ENCODE measurements at regions not wholly inside any gene's neighbourhood (a gene's known extent, or its start where the extent isn't known, plus 50 kb on each side); places are given as distances from the start of the nearest gene placed in this dataset.
A peak's percentile ranks its signal among the peaks of the same experiment; 100 is the strongest.

DNA sequence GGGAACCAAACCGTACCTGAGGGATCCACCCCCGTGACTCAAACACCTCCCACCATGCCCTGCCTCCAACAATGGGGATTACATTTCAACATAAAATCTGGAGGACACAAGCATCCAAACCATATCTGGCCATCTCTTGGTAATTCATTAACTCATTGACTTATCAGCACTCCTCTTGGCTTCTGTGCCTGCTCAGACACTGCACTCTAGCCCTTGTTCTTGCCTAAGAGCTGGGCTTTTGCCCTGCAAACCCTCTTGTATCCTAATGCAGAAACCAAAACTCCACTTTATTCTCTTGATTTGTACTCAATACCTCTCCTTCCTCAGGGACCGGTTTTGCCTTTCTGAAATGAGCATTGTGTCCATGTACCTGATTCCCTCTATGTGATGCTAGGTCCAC lies 330.2 kb upstream of the FZD8 start:
- H3K9me3 Mint-ChIP-seq (ENCODE audit: unreplicated experiment) = peaks cover 5% of the 10 kb centered on the region

GRCh38 chr10:35971397-35971796 lies 329.3 kb upstream of the FZD8 start:
- H3K4me1 ChIP-seq (ENCODE audit: insufficient read depth, low read length) = no peaks in the 10 kb centered on the region
- H3K9me3 ChIP-seq (ENCODE audit: insufficient read depth, low read depth, low read length) = no peaks in the 10 kb centered on the region
- H3K4me3 ChIP-seq (ENCODE audit: insufficient read depth, low read depth, low read length) = no peak overlapping the region
- H3K36me3 ChIP-seq (ENCODE audit: insufficient read depth, low read length) = no peaks in the 10 kb centered on the region
- no peak overlapping the region for H3K27ac Mint-ChIP-seq (ENCODE audit: unreplicated experiment)
- no peak overlapping the region for H3K4me3 Mint-ChIP-seq (ENCODE audit: unreplicated experiment)
- H3K36me3 Mint-ChIP-seq (ENCODE audit: low read depth, unreplicated experiment) = no peaks in the 10 kb centered on the region
- H3K9me3 Mint-ChIP-seq (ENCODE audit: unreplicated experiment) = peaks cover 5% of the 10 kb centered on the region
- H3K79me2 ChIP-seq (ENCODE audit: insufficient read depth, low read length) = no peaks in the 10 kb centered on the region
- H3K27me3 Mint-ChIP-seq (ENCODE audit: low read depth, unreplicated experiment) = peaks cover 18% of the 10 kb centered on the region
- no peak for DNase-seq (ENCODE audit: low read depth)
- FAIRE-seq = no peak
- H2AFZ ChIP-seq (ENCODE audit: low read depth, low read length) = no peak overlapping the region
- TF ChIP-seq CTCF (IDR thresholded peaks at IDR 0.05; ENCODE audit: insufficient read depth, low read depth, low read length) = no peak
- no peak for TF ChIP-seq EZH2 (IDR thresholded peaks at IDR 0.05; ENCODE audit: insufficient read depth, low read length)
- H3K4me2 ChIP-seq (ENCODE audit: low read length) = no peak overlapping the region
- H3K27me3 ChIP-seq (ENCODE audit: insufficient read depth, low read length) = no peaks in the 10 kb centered on the region
- H3K27ac ChIP-seq (ENCODE audit: low read depth, low read length) = no peak overlapping the region
- no peak overlapping the region for H3K9ac ChIP-seq (ENCODE audit: low read length)
- H3K4me1 Mint-ChIP-seq (ENCODE audit: low read depth, unreplicated experiment) = peaks cover 2% of the 10 kb centered on the region
- no peaks in the 10 kb centered on the region for H4K20me1 ChIP-seq (ENCODE audit: insufficient read depth, low read length)

More for the DNA sequence above, 330.2 kb upstream of the FZD8 start:
- Histone ChIP-seq H3K9ac (ENCODE audit: low read length) (no peak overlapping the region), H3K36me3 (ENCODE audit: insufficient read depth, low read length) (no peaks in the 10 kb centered on the region), H3K4me1 (ENCODE audit: insufficient read depth, low read length) (no peaks in the 10 kb centered on the region), H4K20me1 (ENCODE audit: insufficient read depth, low read length) (no peaks in the 10 kb centered on the region), H2AFZ (ENCODE audit: low read depth, low read length) (no peak overlapping the region), H3K27ac (ENCODE audit: low read depth, low read length) (no peak overlapping the region), H3K9me3 (ENCODE audit: insufficient read depth, low read depth, low read length) (no peaks in the 10 kb centered on the region), H3K27me3 (ENCODE audit: insufficient read depth, low read length) (no peaks in the 10 kb centered on the region), H3K4me3 (ENCODE audit: insufficient read depth, low read depth, low read length) (no peak overlapping the region), H3K79me2 (ENCODE audit: insufficient read depth, low read length) (no peaks in the 10 kb centered on the region), H3K4me2 (ENCODE audit: low read length) (no peak overlapping the region)
- Mint-ChIP-seq H3K4me1 (ENCODE audit: low read depth, unreplicated experiment) (peaks cover 2% of the 10 kb centered on the region), H3K36me3 (ENCODE audit: low read depth, unreplicated experiment) (no peaks in the 10 kb centered on the region), H3K27ac (ENCODE audit: unreplicated experiment) (peak overlapping the region; percentile 12), H3K27me3 (ENCODE audit: low read depth, unreplicated experiment) (peaks cover 18% of the 10 kb centered on the region), H3K4me3 (ENCODE audit: unreplicated experiment) (no peak overlapping the region)
- no peak for TF ChIP-seq CTCF (IDR thresholded peaks at IDR 0.05; ENCODE audit: insufficient read depth, low read depth, low read length)
- TF ChIP-seq EZH2 (IDR thresholded peaks at IDR 0.05; ENCODE audit: insufficient read depth, low read length) = no peak
- FAIRE-seq = no peak
- DNase-seq (ENCODE audit: low read depth) = no peak

GRCh38 chr10:35963685-35964084 lies 321.6 kb upstream of the FZD8 start:
- Mint-ChIP-seq H3K36me3 (ENCODE audit: low read depth, unreplicated experiment) (no peaks in the 10 kb centered on the region), H3K4me1 (ENCODE audit: low read depth, unreplicated experiment) (peaks cover 22% of the 10 kb centered on the region), H3K27me3 (ENCODE audit: low read depth, unreplicated experiment) (no peaks in the 10 kb centered on the region), H3K9me3 (ENCODE audit: unreplicated experiment) (no peaks in the 10 kb centered on the region), H3K4me3 (ENCODE audit: unreplicated experiment) (no peak overlapping the region), H3K27ac (ENCODE audit: unreplicated experiment) (no peak overlapping the region)
- Histone ChIP-seq H3K36me3 (ENCODE audit: insufficient read depth, low read length) (no peaks in the 10 kb centered on the region), H3K9ac (ENCODE audit: low read length) (no peak overlapping the region), H3K27me3 (ENCODE audit: insufficient read depth, low read length) (no peaks in the 10 kb centered on the region), H3K4me1 (ENCODE audit: insufficient read depth, low read length) (peaks cover 2% of the 10 kb centered on the region), H3K27ac (ENCODE audit: low read depth, low read length) (no peak overlapping the region), H3K9me3 (ENCODE audit: insufficient read depth, low read depth, low read length) (no peaks in the 10 kb centered on the region), H3K4me3 (ENCODE audit: insufficient read depth, low read depth, low read length) (no peak overlapping the region), H3K4me2 (ENCODE audit: low read length) (no peak overlapping the region), H2AFZ (ENCODE audit: low read depth, low read length) (no peak overlapping the region), H4K20me1 (ENCODE audit: insufficient read depth, low read length) (no peaks in the 10 kb centered on the region), H3K79me2 (ENCODE audit: insufficient read depth, low read length) (no peaks in the 10 kb centered on the region)
- DNase-seq (ENCODE audit: low read depth) (no peak), FAIRE-seq (no peak)
- TF ChIP-seq EZH2 (IDR thresholded peaks at IDR 0.05; ENCODE audit: insufficient read depth, low read length) = no peak
- no peak for TF ChIP-seq CTCF (IDR thresholded peaks at IDR 0.05; ENCODE audit: insufficient read depth, low read depth, low read length)

Measured in astrocyte (in vitro differentiated cells and primary cell).